ENCODE measurements at regions not wholly inside any gene's neighbourhood (a gene's known extent, or its start where the extent isn't known, plus 50 kb on each side); places are given as distances from the start of the nearest gene placed in this dataset.

- DNase-seq, result no peak
Observed at GRCh38 chr13:61738236-61738750, 322.6 kb upstream of the PCDH20 start.

- no peak for DNase-seq
Observed at GRCh38 chr13:61734683-61735082, 319.0 kb upstream of the PCDH20 start.

GRCh38 chr13:61728471-61728870 is 312.8 kb upstream of the PCDH20 start:
- no peak for DNase-seq

- DNase-seq, result no peak
Observed at GRCh38 chr13:61727767-61728166, 312.1 kb upstream of the PCDH20 start.

GRCh38 chr13:61725806-61726205 is 310.2 kb upstream of the PCDH20 start:
- DNase-seq, result no peak

GRCh38 chr13:61722119-61722518 is 306.5 kb upstream of the PCDH20 start:
- no peak for DNase-seq

GRCh38 chr13:61712621-61713020 is 297.0 kb upstream of the PCDH20 start:
- no peak for DNase-seq

GRCh38 chr13:61709258-61709657 is 293.6 kb upstream of the PCDH20 start:
- DNase-seq, result no peak

GRCh38 chr13:61706899-61707298 is 291.2 kb upstream of the PCDH20 start:
- DNase-seq, result no peak

- no peak for DNase-seq
Observed at GRCh38 chr13:61700620-61701019, 285.0 kb upstream of the PCDH20 start.

- no peak for DNase-seq
Observed at GRCh38 chr13:61700181-61700580, 284.5 kb upstream of the PCDH20 start.

- DNase-seq, result no peak
Observed at GRCh38 chr13:61696676-61697075, 281.0 kb upstream of the PCDH20 start.

GRCh38 chr13:61695147-61695546 is 279.5 kb upstream of the PCDH20 start:
- DNase-seq, result no peak

GRCh38 chr13:61692691-61693090 is 277.0 kb upstream of the PCDH20 start:
- no peak for DNase-seq

- DNase-seq, result no peak
Observed at GRCh38 chr13:61685682-61686012, 270.0 kb upstream of the PCDH20 start.

GRCh38 chr13:61684976-61685681 is 269.5 kb upstream of the PCDH20 start:
- DNase-seq, result no peak

GRCh38 chr13:61672756-61673155 is 257.1 kb upstream of the PCDH20 start:
- DNase-seq, result no peak

GRCh38 chr13:61670384-61671161 is 254.9 kb upstream of the PCDH20 start:
- no peak for DNase-seq

GRCh38 chr13:61664801-61665705 is 249.4 kb upstream of the PCDH20 start:
- DNase-seq, result no peak

- DNase-seq, result no peak
Observed at GRCh38 chr13:61654481-61654880, 238.8 kb upstream of the PCDH20 start.

GRCh38 chr13:61648547-61648946 is 232.9 kb upstream of the PCDH20 start:
- no peak for DNase-seq

- DNase-seq, result no peak
Observed at GRCh38 chr13:61612192-61612591, 196.5 kb upstream of the PCDH20 start.

GRCh38 chr13:61608138-61608537 is 192.5 kb upstream of the PCDH20 start:
- DNase-seq, result no peak

Measured in stimulated activated CD4-positive, alpha-beta T cell treated with anti-CD3 and anti-CD28 coated beads, Interleukin-15, amount 100 ng/mL, for 24 hours (primary cell).